B cell (primary cell): ENCODE measurements at regions not wholly inside any gene's neighbourhood (a gene's known extent, or its start where the extent isn't known, plus 50 kb on each side); places are given as distances from the start of the nearest gene placed in this dataset.
"Not testable (repeated sequence)": the region's sequence is repeated elsewhere in the genome, so short reads cannot be mapped to it uniquely, and the experiment has no call there.

Source experiments
- CTCF ChIP-seq: fragments of 200-600 bp; IDR thresholded peaks from one replicate; pipeline ENCODE4 v1.8.0; 2022; ENCODE audit warnings: antibody characterized with exemption, mild to moderate bottlenecking
- EZH2 ChIP-seq: IDR thresholded peaks from 2 replicates; pipeline ENCODE4 v1.6.1; 2012; ENCODE audit warnings: borderline replicate concordance, low read depth, mild to moderate bottlenecking, moderate library complexity, low read length; ENCODE audit not compliant: insufficient read depth, poor library complexity, severe bottlenecking

- TF ChIP-seq EZH2, CTCF: not testable (repeated sequence)
These were observed 411.1 kb downstream of the RWDD3 start for GRCh38 chr1:95645126-95645525.
